Neural crest cell (in vitro differentiated cells): ENCODE measurements at regions not wholly inside any gene's neighbourhood (a gene's known extent, or its start where the extent isn't known, plus 50 kb on each side); places are given as distances from the start of the nearest gene placed in this dataset.

Experiments
- DNase-seq: peaks from one replicate; pipeline ENCODE4 v3.0.0; 2021; ENCODE audit warnings: low read depth, mixed read lengths, low spot score
- H3K27ac Mint-ChIP-seq: one replicate; pipeline ENCODE4 v1.8.0; 2021; ENCODE audit warnings: mild to moderate bottlenecking, mixed read lengths; ENCODE audit not compliant: unreplicated experiment
- H3K27me3 Mint-ChIP-seq: 2 replicates; pipeline ENCODE4 v1.8.0; 2021; ENCODE audit warnings: low read depth, mild to moderate bottlenecking, mixed read lengths
- H3K36me3 Mint-ChIP-seq: 2 replicates; pipeline ENCODE4 v1.8.0; 2021; ENCODE audit warnings: low read depth, mild to moderate bottlenecking, mixed read lengths
- H3K4me1 Mint-ChIP-seq: 2 replicates; pipeline ENCODE4 v1.8.0; 2021; ENCODE audit warnings: mixed read lengths
- H3K4me3 Mint-ChIP-seq: one replicate; pipeline ENCODE4 v1.8.0; 2021; ENCODE audit warnings: mild to moderate bottlenecking, mixed read lengths
- H3K9me3 Mint-ChIP-seq: 2 replicates; pipeline ENCODE4 v1.8.0; 2021; ENCODE audit warnings: mixed read lengths
- CTCF ChIP-seq: fragments of 200-600 bp; sonication (generic); conservative IDR thresholded peaks from 2 replicates; pipeline ENCODE4 v1.5.0; 2021; ENCODE audit warnings: antibody characterized with exemption, mild to moderate bottlenecking

- Mint-ChIP-seq H3K36me3 (no peaks in the 10 kb centered on the region), H3K27me3 (no peaks in the 10 kb centered on the region), H3K4me3 (no peak overlapping the region), H3K4me1 (no peaks in the 10 kb centered on the region), H3K9me3 (peaks cover 8% of the 10 kb centered on the region), H3K27ac (no peak overlapping the region)
- TF ChIP-seq CTCF, result no peak
- DNase-seq, result no peak
Measured at GRCh38 chr9:75231167-75231566, 142.9 kb downstream of the OSTF1 start.

GRCh38 chr9:75233011-75233410, 144.7 kb downstream of the OSTF1 start:
- Mint-ChIP-seq H3K27me3 (no peaks in the 10 kb centered on the region), H3K27ac (no peak overlapping the region), H3K4me3 (no peak overlapping the region), H3K36me3 (no peaks in the 10 kb centered on the region), H3K4me1 (no peaks in the 10 kb centered on the region), H3K9me3 (peaks cover 6% of the 10 kb centered on the region)
- no peak for TF ChIP-seq CTCF
- DNase-seq, result no peak

GRCh38 chr9:75235632-75236031, 147.3 kb downstream of the OSTF1 start:
- Mint-ChIP-seq H3K27ac (no peak overlapping the region), H3K27me3 (no peaks in the 10 kb centered on the region), H3K36me3 (no peaks in the 10 kb centered on the region), H3K9me3 (peaks cover 6% of the 10 kb centered on the region), H3K4me3 (no peak overlapping the region), H3K4me1 (no peaks in the 10 kb centered on the region)
- DNase-seq, result no peak
- no peak for TF ChIP-seq CTCF

- H3K36me3 Mint-ChIP-seq, result no peaks in the 10 kb centered on the region
- H3K4me3 Mint-ChIP-seq, result no peak overlapping the region
- TF ChIP-seq CTCF, result peak; percentile 75
- peak; percentile 48 for DNase-seq
- no peaks in the 10 kb centered on the region for H3K27me3 Mint-ChIP-seq
- H3K4me1 Mint-ChIP-seq, result no peaks in the 10 kb centered on the region
- peaks cover 6% of the 10 kb centered on the region for H3K9me3 Mint-ChIP-seq
- no peak overlapping the region for H3K27ac Mint-ChIP-seq
Measured at GRCh38 chr9:75238311-75238976, 150.1 kb downstream of the OSTF1 start.

GRCh38 chr9:75239176-75239575, 150.9 kb downstream of the OSTF1 start:
- no peaks in the 10 kb centered on the region for H3K4me1 Mint-ChIP-seq
- no peak overlapping the region for H3K4me3 Mint-ChIP-seq
- H3K27ac Mint-ChIP-seq, result no peak overlapping the region
- peaks cover 6% of the 10 kb centered on the region for H3K9me3 Mint-ChIP-seq
- TF ChIP-seq CTCF, result no peak
- H3K36me3 Mint-ChIP-seq, result no peaks in the 10 kb centered on the region
- no peaks in the 10 kb centered on the region for H3K27me3 Mint-ChIP-seq
- DNase-seq, result no peak
